Kidney tubule cell (primary cell): ENCODE measurements at regions not wholly inside any gene's neighbourhood (a gene's known extent, or its start where the extent isn't known, plus 50 kb on each side); places are given as distances from the start of the nearest gene placed in this dataset.
"Not testable (repeated sequence)": the region's sequence is repeated elsewhere in the genome, so short reads cannot be mapped to it uniquely, and the experiment has no call there.

ENCODE experiments used
- DNase-seq: peaks from one replicate; pipeline ENCODE4 v3.0.0-alpha.2; 2018; ENCODE audit warnings: low spot score

- no peak for DNase-seq
Observed at GRCh38 chr2:21194147-21194546, 70.4 kb downstream of the TDRD15 start.

GRCh38 chr2:21194858-21195271, 71.1 kb downstream of the TDRD15 start:
- no peak for DNase-seq

- peak; percentile 9 for DNase-seq
Observed at GRCh38 chr2:21195326-21195725, 71.6 kb downstream of the TDRD15 start.

GRCh38 chr2:21198637-21199036, 74.9 kb downstream of the TDRD15 start:
- no peak for DNase-seq

GRCh38 chr2:21203976-21204375, 80.2 kb downstream of the TDRD15 start:
- no peak for DNase-seq

GRCh38 chr2:21214085-21214484, 90.3 kb downstream of the TDRD15 start:
- DNase-seq, result not testable (repeated sequence)

- DNase-seq, result peak; percentile 17
Observed at GRCh38 chr2:21217442-21217841, 93.7 kb downstream of the TDRD15 start.

GRCh38 chr2:21220930-21221329, 97.2 kb downstream of the TDRD15 start:
- DNase-seq, result peak; percentile 65

- no peak for DNase-seq
Observed at GRCh38 chr2:21223618-21224017, 99.8 kb downstream of the TDRD15 start.

GRCh38 chr2:21228041-21228895, 104.5 kb downstream of the TDRD15 start:
- DNase-seq, result no peak

- DNase-seq, result no peak
Observed at GRCh38 chr2:21229302-21229701, 105.5 kb downstream of the TDRD15 start.

- DNase-seq, result no peak
Observed at GRCh38 chr2:21230140-21230539, 106.4 kb downstream of the TDRD15 start.

GRCh38 chr2:21231985-21232384, 108.2 kb downstream of the TDRD15 start:
- DNase-seq, result no peak

- DNase-seq, result no peak
Observed at GRCh38 chr2:21233194-21233593, 109.4 kb downstream of the TDRD15 start.

GRCh38 chr2:21234001-21234400, 110.2 kb downstream of the TDRD15 start:
- DNase-seq, result no peak

GRCh38 chr2:21234464-21235120, 110.8 kb downstream of the TDRD15 start:
- DNase-seq, result no peak

GRCh38 chr2:21239749-21240148, 116.0 kb downstream of the TDRD15 start:
- DNase-seq, result not testable (repeated sequence)

- no peak for DNase-seq
Observed at GRCh38 chr2:21244161-21244560, 120.4 kb downstream of the TDRD15 start.

GRCh38 chr2:21245565-21245964, 121.8 kb downstream of the TDRD15 start:
- no peak for DNase-seq

- no peak for DNase-seq
Observed at GRCh38 chr2:21249367-21249766, 125.6 kb downstream of the TDRD15 start.

GRCh38 chr2:21250673-21251072, 126.9 kb downstream of the TDRD15 start:
- DNase-seq, result no peak

- DNase-seq, result no peak
Observed at GRCh38 chr2:21251216-21251980, 127.6 kb downstream of the TDRD15 start.
